NCI-H748 (cell line): ENCODE measurements at regions not wholly inside any gene's neighbourhood (a gene's known extent, or its start where the extent isn't known, plus 50 kb on each side); places are given as distances from the start of the nearest gene placed in this dataset.
A peak's percentile ranks its signal among the peaks of the same experiment; 100 is the strongest.

Experiments
- DNase-seq: peaks from one replicate; lab custom pipeline; 2025; ENCODE audit not compliant: unreplicated experiment; lab: John Stamatoyannopoulos, UW

DNA sequence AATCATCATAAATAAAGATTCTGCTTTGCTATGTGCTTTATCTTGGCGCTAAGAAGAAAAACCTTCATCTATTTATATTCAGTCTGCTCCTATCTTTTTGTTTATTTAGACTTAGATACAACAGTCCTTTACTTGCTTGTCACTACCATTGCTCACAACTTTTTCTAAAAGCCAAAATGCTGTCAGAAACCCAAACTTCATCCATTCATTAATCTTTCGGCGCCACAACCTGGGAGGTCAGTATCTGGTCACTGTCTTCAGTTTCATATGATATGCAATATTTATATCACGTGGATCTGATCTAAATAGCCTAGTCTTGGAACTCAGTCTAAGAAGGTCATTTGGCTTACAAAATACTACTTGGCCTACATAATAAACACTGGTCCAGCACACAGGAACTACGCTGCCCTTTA lies 159.3 kb upstream of the TARS1 start:
- no peak for DNase-seq

DNA sequence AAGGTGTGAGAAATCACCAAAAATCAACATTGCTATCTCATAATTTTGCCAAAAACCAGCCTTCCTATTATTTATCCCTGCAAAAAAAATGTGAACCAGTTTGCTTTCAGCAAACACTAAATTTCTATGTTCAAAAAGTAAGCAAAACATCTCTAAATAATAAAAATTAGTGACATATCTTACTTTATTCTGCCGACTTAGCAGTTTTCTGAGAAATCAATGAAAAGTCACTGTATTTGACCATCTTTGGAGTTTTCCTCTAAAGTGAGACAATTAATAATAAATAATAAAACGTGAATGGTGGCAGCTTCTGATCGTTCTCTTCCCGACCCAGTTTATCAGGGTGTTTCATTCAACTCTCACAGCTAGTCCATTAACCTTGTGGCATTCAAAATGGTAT lies 158.6 kb upstream of the TARS1 start:
- DNase-seq, result no peak

DNA sequence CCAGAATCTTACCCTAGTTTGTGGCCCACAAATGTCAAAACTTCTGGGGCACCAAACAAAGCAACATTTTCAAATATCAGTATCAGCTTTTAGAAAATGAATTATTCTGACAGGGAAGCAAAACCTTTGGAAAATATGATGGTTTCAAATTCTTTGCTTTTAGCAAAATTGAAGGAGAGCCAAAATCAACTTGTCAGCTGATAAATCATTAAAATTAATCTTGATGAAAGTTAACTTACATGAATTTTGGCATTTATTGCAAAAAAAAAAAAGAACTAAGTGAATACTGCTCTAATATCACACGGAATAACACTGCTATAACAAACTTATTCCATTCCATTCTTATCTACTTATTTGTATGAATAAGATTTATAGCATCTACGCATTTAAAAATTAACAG lies 158.1 kb upstream of the TARS1 start:
- DNase-seq, result no peak

DNA sequence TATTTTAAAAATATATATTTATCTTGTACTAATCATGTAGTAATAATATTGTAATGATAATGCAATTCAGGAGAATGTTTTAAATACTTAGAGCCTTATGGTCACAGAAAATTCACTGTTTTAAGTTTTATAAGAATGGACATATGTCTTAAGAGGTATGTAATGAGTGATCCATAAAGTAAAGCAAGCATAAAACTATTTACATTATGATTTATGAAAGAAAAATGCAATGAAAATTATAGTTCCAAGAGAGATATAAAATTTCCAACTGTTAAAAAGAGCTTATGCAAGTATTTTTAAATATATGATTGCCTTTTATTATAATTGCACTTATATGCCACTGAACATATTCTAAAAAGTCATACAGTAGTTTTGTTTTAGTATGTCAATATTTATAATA lies 157.5 kb upstream of the TARS1 start:
- no peak for DNase-seq

GRCh38 chr5:33284681-33285080 lies 156.1 kb upstream of the TARS1 start:
- no peak for DNase-seq

GRCh38 chr5:33287242-33287641 lies 153.5 kb upstream of the TARS1 start:
- DNase-seq, result no peak

- DNase-seq, result no peak
Observed at GRCh38 chr5:33291216-33292000, 149.4 kb upstream of the TARS1 start.

DNA sequence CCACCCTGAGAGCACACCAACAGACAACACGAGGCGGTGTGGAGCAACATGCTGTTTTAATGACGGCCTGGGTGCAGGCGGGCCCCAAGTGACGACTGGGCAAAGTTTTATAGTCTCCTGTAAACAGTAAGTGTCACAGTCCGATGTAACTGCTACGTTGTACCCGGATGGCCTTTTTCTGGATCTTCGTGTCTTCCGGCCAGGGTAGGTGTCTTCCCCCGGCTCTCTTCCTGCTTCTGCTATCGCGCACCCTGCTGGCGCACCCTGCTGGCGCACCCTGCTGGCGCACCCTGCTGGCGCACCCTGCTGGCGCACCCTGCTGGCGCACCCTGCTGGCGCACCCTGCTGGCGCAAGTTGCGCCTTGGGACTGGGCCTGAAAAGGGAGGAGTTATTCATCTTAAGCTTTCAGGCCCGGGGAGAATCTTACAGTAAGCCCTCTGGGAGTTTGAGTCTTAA lies 143.0 kb upstream of the TARS1 start:
- no peak for DNase-seq

- peak; percentile 65 for DNase-seq
Observed at GRCh38 chr5:33299621-33300208, 141.1 kb upstream of the TARS1 start.

DNA sequence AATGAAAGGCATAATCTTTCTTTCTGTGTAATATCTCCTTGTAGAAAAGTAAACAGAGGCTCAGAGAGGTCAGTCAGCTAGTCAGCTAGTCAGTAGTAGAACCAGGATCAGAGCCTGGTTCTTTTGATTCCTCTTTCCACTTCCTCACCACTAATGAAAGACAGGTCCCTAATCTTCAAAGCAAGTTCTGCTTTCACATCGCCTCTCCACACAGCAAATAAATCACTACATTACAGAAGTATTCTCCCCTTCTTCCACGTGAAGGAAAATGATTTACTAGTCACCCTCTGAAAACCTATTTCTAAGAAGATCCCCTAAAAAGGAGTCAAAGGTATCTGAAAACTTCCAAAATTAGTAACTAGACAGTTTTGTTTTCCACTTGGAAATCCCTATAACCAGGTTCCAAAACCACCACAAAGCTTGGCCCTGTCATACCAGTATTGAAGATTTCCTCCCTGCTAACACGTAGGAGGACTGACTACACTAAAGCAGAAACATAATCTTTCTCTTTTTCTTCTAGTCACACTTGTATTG lies 140.5 kb upstream of the TARS1 start:
- DNase-seq, result no peak

GRCh38 chr5:33303579-33304095 lies 137.1 kb upstream of the TARS1 start:
- DNase-seq, result no peak

DNA sequence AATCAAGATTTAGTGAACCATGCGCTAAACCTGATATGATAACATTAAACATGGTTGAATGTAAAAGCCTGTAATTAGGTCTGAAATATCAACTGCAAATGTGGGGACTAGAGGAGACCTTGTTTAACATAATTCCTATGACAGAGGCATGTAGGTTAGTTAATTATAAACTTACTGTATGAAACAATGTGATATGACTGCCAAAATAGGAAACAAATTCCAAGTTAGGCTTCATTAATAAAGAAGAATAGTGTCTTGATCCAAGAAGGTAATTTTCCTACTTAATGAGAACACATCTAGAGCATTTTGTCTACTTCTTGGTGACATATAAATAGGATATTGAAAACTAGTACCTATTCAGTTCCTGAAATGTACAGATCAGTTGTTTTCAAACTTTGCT lies 136.2 kb upstream of the TARS1 start:
- no peak for DNase-seq

GRCh38 chr5:33305572-33305971 lies 135.2 kb upstream of the TARS1 start:
- DNase-seq, result no peak

DNA sequence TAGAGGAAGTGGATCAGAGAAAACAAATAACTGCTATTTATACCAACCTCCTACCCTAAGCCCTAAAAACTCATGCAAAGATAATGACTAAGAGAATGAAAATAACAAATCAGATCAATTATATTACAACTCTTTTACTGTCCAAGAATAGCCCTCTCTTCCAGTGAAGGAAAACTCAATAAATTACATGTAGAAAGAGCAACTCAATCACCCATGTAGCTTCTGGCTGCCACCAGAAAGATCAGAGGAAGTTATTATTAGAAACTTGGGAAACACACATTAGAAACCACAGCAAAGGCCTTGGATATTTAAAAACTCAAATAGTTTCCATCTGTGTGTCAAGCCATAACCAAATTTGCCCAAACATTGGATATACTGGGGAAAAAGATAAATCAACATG lies 134.0 kb upstream of the TARS1 start:
- DNase-seq, result no peak

DNA sequence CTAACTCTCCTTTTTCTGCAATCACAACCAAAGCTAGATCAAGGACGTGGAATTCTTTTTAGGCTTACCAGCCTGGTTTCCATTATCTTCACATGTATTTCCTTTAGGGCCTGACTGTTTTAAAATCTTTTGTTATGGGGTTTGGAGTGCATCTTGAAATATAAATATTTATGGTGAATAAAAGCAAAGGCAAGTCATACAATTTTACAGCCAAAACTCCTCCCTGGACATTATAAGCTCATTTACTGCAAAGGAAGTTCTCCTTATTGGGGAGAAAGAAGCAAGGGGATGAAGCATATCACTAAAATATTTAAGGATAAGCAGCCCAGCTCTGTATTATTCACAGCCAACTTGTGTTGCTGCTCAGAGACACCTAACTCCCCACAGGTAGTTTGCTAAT lies 132.2 kb upstream of the TARS1 start:
- DNase-seq, result no peak

GRCh38 chr5:33309068-33309467 lies 131.7 kb upstream of the TARS1 start:
- no peak for DNase-seq

DNA sequence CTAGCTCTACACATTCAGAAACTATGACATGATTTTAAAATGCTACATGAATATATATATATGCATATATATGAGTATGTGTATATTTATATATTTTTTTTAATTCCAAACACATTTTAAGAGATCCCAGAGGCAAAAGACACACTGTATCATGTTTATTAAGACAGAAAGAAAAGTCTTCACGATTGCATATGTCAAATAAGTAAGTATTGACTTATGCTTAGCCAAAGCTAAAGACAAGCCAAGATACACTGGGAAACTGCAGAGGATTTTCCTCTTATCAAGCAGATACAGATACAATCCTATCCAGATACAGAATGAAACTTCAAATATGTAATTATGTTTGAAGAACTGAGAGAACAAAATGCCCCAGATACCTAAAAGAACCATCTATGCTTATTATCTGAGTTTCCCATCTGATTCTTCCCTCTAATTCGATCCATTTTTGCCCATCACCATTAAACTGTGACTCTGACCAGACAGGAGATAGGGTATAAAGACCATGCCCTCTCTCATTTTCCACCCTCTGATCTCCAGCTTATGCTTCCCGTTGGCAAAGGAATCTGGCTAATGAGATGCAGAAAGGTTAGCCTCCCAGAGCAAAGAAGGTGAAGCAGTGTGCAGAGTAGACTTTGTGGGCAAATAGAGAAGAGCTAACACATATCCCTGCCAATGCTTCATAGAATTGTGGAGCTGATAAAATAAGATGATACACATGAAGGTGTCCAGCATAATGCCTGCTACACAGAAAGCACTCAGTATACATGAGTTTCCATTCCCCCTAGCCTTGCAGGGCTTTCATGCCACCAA lies 131.0 kb upstream of the TARS1 start:
- no peak for DNase-seq

- no peak for DNase-seq
Observed at GRCh38 chr5:33310451-33310850, 130.3 kb upstream of the TARS1 start.

- no peak for DNase-seq
Observed at GRCh38 chr5:33311893-33312292, 128.9 kb upstream of the TARS1 start.

GRCh38 chr5:33312571-33313549 lies 127.9 kb upstream of the TARS1 start:
- peak; percentile 63 for DNase-seq
